ENCODE measurements at regions not wholly inside any gene's neighbourhood (a gene's known extent, or its start where the extent isn't known, plus 50 kb on each side); places are given as distances from the start of the nearest gene placed in this dataset.

DNA sequence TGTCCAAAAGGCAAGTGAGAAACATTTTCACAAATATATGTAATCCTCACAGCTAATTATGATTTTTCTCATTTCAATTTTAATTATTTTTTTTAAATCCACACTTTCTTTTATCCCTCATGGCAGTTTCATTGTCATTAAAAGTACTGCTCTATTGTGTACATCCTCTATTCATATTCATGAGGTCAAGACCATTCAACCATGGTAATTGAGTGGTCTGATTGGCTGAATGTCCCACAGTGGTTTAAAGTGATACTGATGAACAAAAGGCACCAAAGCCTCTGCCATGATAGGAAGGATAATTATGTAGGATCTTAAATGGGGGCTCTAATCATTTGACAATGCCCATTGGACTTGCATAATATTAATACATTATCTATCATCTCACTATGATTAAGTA lies 108.4 kb upstream of the EPHA4 start:
- BruUV-seq (replicated peaks): no TSS peak
- ATAC-seq (no peak), DNase-seq (ENCODE audit: extremely low read depth in 1 of 4, low spot score in 3 of 4) (no peak), FAIRE-seq (no peak)
- no peak for TF ChIP-seq RBM25 (IDR thresholded peaks at IDR 0.05; ENCODE audit: low read depth, low read length, severe bottlenecking)
- no peak for TF ChIP-seq JUNB (CRISPR knock-in tag; conservative IDR thresholded peaks at IDR 0.05)
- H3K9ac ChIP-seq (ENCODE audit: insufficient read depth in 1 of 2, low read depth in 2 of 2, low read length in 2 of 2): no peak overlapping the region
- no peak overlapping the region for H3K27ac ChIP-seq (ENCODE audit: extremely low read depth, low read depth, low read length)
- no peaks in the 10 kb centered on the region for H3K79me2 ChIP-seq (ENCODE audit: control insufficient read depth, insufficient read depth, low read length)
- H3K4me2 ChIP-seq (ENCODE audit: insufficient read depth, low read length): no peak overlapping the region
- no peaks in the 10 kb centered on the region for H3K27me3 ChIP-seq (ENCODE audit: control insufficient read depth in 2 of 2, insufficient read depth in 2 of 2, low read length in 2 of 2)
- no peaks in the 10 kb centered on the region for H3K9me3 ChIP-seq (replicated peaks; ENCODE audit: control insufficient read depth, insufficient read depth, low read depth, low read length)
- POLR2A ChIA-PET: interaction anchor here (0.6 kb wide), 2 partner anchors 534 to 1222 kb away, joined by 3 read pairs; no protein-coding TSS in a partner anchor
- no peak overlapping the region for H2AFZ ChIP-seq (ENCODE audit: low read depth, low read length)
- CTCF ChIA-PET (ENCODE audit: low intra/inter-chr PET ratio): no interaction called here
- intact Hi-C loops (cut with micrococcal nuclease): no loop called here
- H3K4me3 ChIP-seq: no peak overlapping the region
- H4K20me1 ChIP-seq (replicated peaks; ENCODE audit: control insufficient read depth, insufficient read depth, low read length): no peaks in the 10 kb centered on the region
- no peaks in the 10 kb centered on the region for H3K9me1 ChIP-seq (ENCODE audit: control insufficient read depth, insufficient read depth, low read length)
- no peaks in the 10 kb centered on the region for H3K36me3 ChIP-seq (ENCODE audit: control insufficient read depth, insufficient read depth, low read length)
- in situ Hi-C loops (cut with MboI): no loop called here
- no peaks in the 10 kb centered on the region for H3K4me1 ChIP-seq (replicated peaks in 1 of 2; ENCODE audit: control insufficient read depth in 2 of 2, insufficient read depth in 2 of 2, low read length in 2 of 2)

DNA sequence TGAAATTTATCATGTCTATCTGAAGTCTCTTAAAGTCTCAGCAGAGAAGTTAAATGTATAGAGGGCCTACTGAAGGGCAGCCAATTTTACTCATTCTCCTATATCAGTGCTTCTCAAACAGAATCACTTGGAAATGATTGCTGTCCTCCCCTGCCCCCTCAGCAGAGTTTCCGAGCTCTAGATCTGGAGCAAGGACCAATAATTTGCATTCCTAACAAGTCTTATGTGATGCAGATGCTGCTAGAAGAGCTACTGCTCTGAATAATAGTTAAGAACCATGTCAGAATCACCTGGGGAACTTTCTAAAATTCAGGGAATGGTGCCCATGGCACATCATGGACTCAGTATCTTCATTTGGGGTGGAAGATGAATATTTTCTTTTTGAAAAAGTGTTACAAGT lies 105.6 kb upstream of the EPHA4 start:
- Histone ChIP-seq H3K9ac (ENCODE audit: insufficient read depth in 1 of 2, low read depth in 2 of 2, low read length in 2 of 2) (no peak overlapping the region), H3K36me3 (ENCODE audit: control insufficient read depth, insufficient read depth, low read length) (no peaks in the 10 kb centered on the region), H3K79me2 (ENCODE audit: control insufficient read depth, insufficient read depth, low read length) (no peaks in the 10 kb centered on the region), H3K9me3 (replicated peaks; ENCODE audit: control insufficient read depth, insufficient read depth, low read depth, low read length) (no peaks in the 10 kb centered on the region), H3K27ac (ENCODE audit: extremely low read depth, low read depth, low read length) (no peak overlapping the region), H3K4me1 (replicated peaks in 1 of 2; ENCODE audit: control insufficient read depth in 2 of 2, insufficient read depth in 2 of 2, low read length in 2 of 2) (no peaks in the 10 kb centered on the region), H3K4me2 (ENCODE audit: insufficient read depth, low read length) (no peak overlapping the region), H3K4me3 (no peak overlapping the region), H4K20me1 (replicated peaks; ENCODE audit: control insufficient read depth, insufficient read depth, low read length) (no peaks in the 10 kb centered on the region), H2AFZ (ENCODE audit: low read depth, low read length) (no peak overlapping the region), H3K9me1 (ENCODE audit: control insufficient read depth, insufficient read depth, low read length) (no peaks in the 10 kb centered on the region), H3K27me3 (ENCODE audit: control insufficient read depth in 2 of 2, insufficient read depth in 2 of 2, low read length in 2 of 2) (no peaks in the 10 kb centered on the region)
- BruUV-seq (replicated peaks): no TSS peak
- ATAC-seq (no peak), FAIRE-seq (no peak), DNase-seq (ENCODE audit: extremely low read depth in 1 of 4, low spot score in 3 of 4) (no peak)
- in situ Hi-C loops (cut with MboI): no loop called here
- ChIA-PET CTCF (ENCODE audit: low intra/inter-chr PET ratio) (no interaction called here), POLR2A (no interaction called here)
- intact Hi-C loops (cut with micrococcal nuclease): no loop called here
- WGBS (ENCODE audit: insufficient coverage, low coverage, missing lambda C conversion rate): 0% methylated on average over 1 of the region's 1 CpG
- TF ChIP-seq, protein P1, sequence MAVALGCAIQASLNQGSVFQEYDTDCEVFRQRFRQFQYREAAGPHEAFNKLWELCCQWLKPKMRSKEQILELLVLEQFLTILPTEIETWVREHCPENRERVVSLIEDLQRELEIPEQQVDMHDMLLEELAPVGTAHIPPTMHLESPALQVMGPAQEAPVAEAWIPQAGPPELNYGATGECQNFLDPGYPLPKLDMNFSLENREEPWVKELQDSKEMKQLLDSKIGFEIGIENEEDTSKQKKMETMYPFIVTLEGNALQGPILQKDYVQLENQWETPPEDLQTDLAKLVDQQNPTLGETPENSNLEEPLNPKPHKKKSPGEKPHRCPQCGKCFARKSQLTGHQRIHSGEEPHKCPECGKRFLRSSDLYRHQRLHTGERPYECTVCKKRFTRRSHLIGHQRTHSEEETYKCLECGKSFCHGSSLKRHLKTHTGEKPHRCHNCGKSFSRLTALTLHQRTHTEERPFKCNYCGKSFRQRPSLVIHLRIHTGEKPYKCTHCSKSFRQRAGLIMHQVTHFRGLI (CRISPR knock-in tag; IDR thresholded peaks at IDR 0.05): no peak
- no peak for TF ChIP-seq ZNF121 (CRISPR knock-in tag; conservative IDR thresholded peaks at IDR 0.05)

Measured in K562 (cell line).